PC-9 (cell line): ENCODE measurements at regions not wholly inside any gene's neighbourhood (a gene's known extent, or its start where the extent isn't known, plus 50 kb on each side); places are given as distances from the start of the nearest gene placed in this dataset.

ENCODE experiments used
- CTCF ChIP-seq: fragments of 200-600 bp; sonication (generic); conservative IDR thresholded peaks from 2 replicates; pipeline ENCODE4 v1.6.1; 2017; ENCODE audit warnings: mixed run types, antibody characterized with exemption, mild to moderate bottlenecking, moderate library complexity
- EZH2 ChIP-seq: fragments of 200-600 bp; sonication (generic); IDR thresholded peaks from 2 replicates; pipeline ENCODE4 v1.8.0; 2017; ENCODE audit warnings: antibody characterized with exemption, low read depth

GRCh38 chr12:56866493-56866892 is 67.7 kb downstream of the SDR9C7 start:
- TF ChIP-seq CTCF (no peak), EZH2 (no peak)
